Peyer's patch (tissue), 4 donors: ENCODE measurements at regions not wholly inside any gene's neighbourhood (a gene's known extent, or its start where the extent isn't known, plus 50 kb on each side); places are given as distances from the start of the nearest gene placed in this dataset.

Experiments used
- POLR2A ChIP-seq, 2 donors: fragments of 450-650 bp; IDR thresholded peaks; one replicate each; pipeline ENCODE4 v1.5.1; 2017; ENCODE audit warnings: antibody characterized with exemption in 2 of 2, mild to moderate bottlenecking in 2 of 2, moderate library complexity in 2 of 2
- TF ChIP-seq, protein P1 (sequence below), 6 experiments: fragments of 450-650 bp in 4 of 6; fragments of 200-600 bp in 2 of 6; sonication (generic) in 1 of 6; IDR thresholded peaks; one replicate each; pipeline ENCODE4 v1.5.1; 2017 to 2019; ENCODE audit warnings: antibody characterized with exemption in 6 of 6, mild to moderate bottlenecking in 3 of 6, moderate library complexity in 1 of 6

DNA sequence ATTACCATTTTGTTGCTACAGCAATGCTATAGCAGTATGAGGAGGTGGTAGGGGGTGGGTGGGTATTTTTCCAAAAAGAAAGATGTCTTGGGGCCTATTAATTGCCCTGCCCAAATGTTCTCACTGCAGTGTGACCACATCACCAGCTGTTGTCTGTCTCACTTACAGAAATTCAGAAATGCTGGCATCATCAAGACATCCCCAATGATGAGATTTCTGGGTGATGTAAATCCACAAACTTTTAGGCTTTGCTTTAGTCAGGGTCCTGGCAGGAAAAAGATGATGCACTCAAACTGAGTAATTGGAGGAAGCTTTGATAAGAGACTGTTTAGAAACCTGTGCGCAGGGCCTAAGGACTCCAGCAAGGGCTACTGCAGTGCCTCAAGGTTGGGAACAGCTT, 56.2 kb upstream of the OPN4 start:
- TF ChIP-seq, protein P1, sequence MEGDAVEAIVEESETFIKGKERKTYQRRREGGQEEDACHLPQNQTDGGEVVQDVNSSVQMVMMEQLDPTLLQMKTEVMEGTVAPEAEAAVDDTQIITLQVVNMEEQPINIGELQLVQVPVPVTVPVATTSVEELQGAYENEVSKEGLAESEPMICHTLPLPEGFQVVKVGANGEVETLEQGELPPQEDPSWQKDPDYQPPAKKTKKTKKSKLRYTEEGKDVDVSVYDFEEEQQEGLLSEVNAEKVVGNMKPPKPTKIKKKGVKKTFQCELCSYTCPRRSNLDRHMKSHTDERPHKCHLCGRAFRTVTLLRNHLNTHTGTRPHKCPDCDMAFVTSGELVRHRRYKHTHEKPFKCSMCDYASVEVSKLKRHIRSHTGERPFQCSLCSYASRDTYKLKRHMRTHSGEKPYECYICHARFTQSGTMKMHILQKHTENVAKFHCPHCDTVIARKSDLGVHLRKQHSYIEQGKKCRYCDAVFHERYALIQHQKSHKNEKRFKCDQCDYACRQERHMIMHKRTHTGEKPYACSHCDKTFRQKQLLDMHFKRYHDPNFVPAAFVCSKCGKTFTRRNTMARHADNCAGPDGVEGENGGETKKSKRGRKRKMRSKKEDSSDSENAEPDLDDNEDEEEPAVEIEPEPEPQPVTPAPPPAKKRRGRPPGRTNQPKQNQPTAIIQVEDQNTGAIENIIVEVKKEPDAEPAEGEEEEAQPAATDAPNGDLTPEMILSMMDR (IDR thresholded peaks at IDR 0.05): no peak
- TF ChIP-seq POLR2A (IDR thresholded peaks at IDR 0.05): no peak
